Neuronal stem cell (in vitro differentiated cells): ENCODE measurements at regions not wholly inside any gene's neighbourhood (a gene's known extent, or its start where the extent isn't known, plus 50 kb on each side); places are given as distances from the start of the nearest gene placed in this dataset.
A peak's percentile ranks its signal among the peaks of the same experiment; 100 is the strongest.

Source experiments
- DNase-seq: peaks from one replicate; pipeline ENCODE4 v3.0.0-alpha.2; 2013; ENCODE audit warnings: low spot score
- H2AFZ ChIP-seq: one replicate; pipeline ENCODE4 v1.6.1; 2013; ENCODE audit warnings: mild to moderate bottlenecking, low read length, inconsistent platforms
- H2AK5ac ChIP-seq: 2 replicates; pipeline ENCODE4 v1.6.1; 2013; ENCODE audit warnings: low read depth, mild to moderate bottlenecking, inconsistent platforms, low read length, moderate library complexity, mixed read lengths
- H2BK120ac ChIP-seq: 2 replicates; pipeline ENCODE4 v1.6.1; 2013; ENCODE audit warnings: low read depth, mild to moderate bottlenecking, inconsistent platforms, low read length, moderate library complexity, mixed read lengths
- H2BK12ac ChIP-seq: one replicate; pipeline ENCODE4 v1.6.1; 2013; ENCODE audit warnings: low read length, inconsistent platforms
- H2BK15ac ChIP-seq: 2 replicates; pipeline ENCODE4 v1.6.1; 2013; ENCODE audit warnings: mild to moderate bottlenecking, low read length, inconsistent platforms, mixed read lengths
- H2BK5ac ChIP-seq: one replicate; pipeline ENCODE4 v1.6.1; 2013; ENCODE audit warnings: inconsistent platforms, mild to moderate bottlenecking, low read length, moderate library complexity
- H3K14ac ChIP-seq: one replicate; pipeline ENCODE4 v1.6.1; 2013; ENCODE audit warnings: low read length, inconsistent platforms
- H3K18ac ChIP-seq: 2 replicates; pipeline ENCODE4 v1.6.1; 2013; ENCODE audit warnings: low read length, inconsistent platforms
- H3K23ac ChIP-seq: 2 replicates; pipeline ENCODE4 v1.6.1; 2013; ENCODE audit warnings: low read depth, mild to moderate bottlenecking, mixed read lengths, low read length, inconsistent platforms; ENCODE audit not compliant: poor library complexity
- H3K27ac ChIP-seq: replicated peaks from 3 replicates; pipeline ENCODE4 v1.5.1; 2013; ENCODE audit warnings: low read length, inconsistent platforms
- H3K27me3 ChIP-seq, 3 experiments: 2 replicates each; pipeline ENCODE4 v1.6.1; 2013; ENCODE audit warnings: low read length in 3 of 3, mild to moderate bottlenecking in 2 of 3, inconsistent platforms in 1 of 3, low read depth in 1 of 3, mixed read lengths in 1 of 3, moderate library complexity in 1 of 3; ENCODE audit not compliant: control insufficient read depth in 3 of 3, insufficient read depth in 3 of 3
- H3K36me3 ChIP-seq, 2 donors: replicated peaks in 1 of 2; 2 replicates each; pipeline ENCODE4 v1.6.1; 2013; ENCODE audit warnings: low read length in 2 of 2; ENCODE audit not compliant: control insufficient read depth in 2 of 2, insufficient read depth in 2 of 2
- H3K4ac ChIP-seq: 2 replicates; pipeline ENCODE4 v1.6.1; 2013; ENCODE audit warnings: inconsistent platforms, mild to moderate bottlenecking, low read length, moderate library complexity
- H3K4me1 ChIP-seq, 2 donors: 1 replicate in 1 of 2; 2 replicates in 1 of 2; pipeline ENCODE4 v1.6.1; 2013; ENCODE audit warnings: low read length in 2 of 2, low read depth in 1 of 2; ENCODE audit not compliant: control insufficient read depth in 2 of 2, insufficient read depth in 1 of 2
- H3K4me2 ChIP-seq: one replicate; pipeline ENCODE4 v1.6.1; 2013; ENCODE audit warnings: mild to moderate bottlenecking, low read length, inconsistent platforms; ENCODE audit not compliant: insufficient read depth, poor library complexity, severe bottlenecking
- H3K4me3 ChIP-seq, 2 donors: 2 replicates each; pipeline ENCODE4 v1.5.1; 2013; ENCODE audit warnings: low read length in 2 of 2, mild to moderate bottlenecking in 2 of 2, inconsistent platforms in 1 of 2, moderate library complexity in 1 of 2
- H3K79me1 ChIP-seq: one replicate; pipeline ENCODE4 v1.6.1; 2013; ENCODE audit warnings: low read depth, mild to moderate bottlenecking, inconsistent platforms, low read length, moderate library complexity
- H3K9ac ChIP-seq: one replicate; pipeline ENCODE4 v1.6.1; 2013; ENCODE audit warnings: mild to moderate bottlenecking, low read depth, low read length, inconsistent platforms; ENCODE audit not compliant: poor library complexity
- H3K9me3 ChIP-seq, 2 donors: replicated peaks in 1 of 2; 2 replicates each; pipeline versions ENCODE3 to v1.6.1; 2013; ENCODE audit warnings: low read length in 2 of 2, mild to moderate bottlenecking in 2 of 2, inconsistent platforms in 1 of 2, low read depth in 1 of 2, mixed read lengths in 1 of 2, moderate library complexity in 1 of 2; ENCODE audit not compliant: control insufficient read depth in 2 of 2, insufficient read depth in 1 of 2
- H4K8ac ChIP-seq: one replicate; pipeline ENCODE4 v1.6.1; 2013; ENCODE audit warnings: low read depth, mild to moderate bottlenecking, inconsistent platforms, low read length, moderate library complexity
- H4K91ac ChIP-seq: one replicate; pipeline ENCODE4 v1.6.1; 2013; ENCODE audit warnings: low read length, low read depth, mild to moderate bottlenecking, inconsistent platforms; ENCODE audit not compliant: poor library complexity
- WGBS, 2 donors: extraction: QIAGEN DNeasy Blood & Tissue Kit; methylation state at CpG; one replicate each; pipeline ENCODE4 v1.1.7; 2013; ENCODE audit warnings: missing lambda C conversion rate in 2 of 2, mixed read lengths in 1 of 2; ENCODE audit not compliant: insufficient read length in 2 of 2, insufficient replicate concordance in 1 of 2; ENCODE audit errors: extremely low coverage in 2 of 2; 5-methylcytosine and 5-hydroxymethylcytosine counted together

DNA sequence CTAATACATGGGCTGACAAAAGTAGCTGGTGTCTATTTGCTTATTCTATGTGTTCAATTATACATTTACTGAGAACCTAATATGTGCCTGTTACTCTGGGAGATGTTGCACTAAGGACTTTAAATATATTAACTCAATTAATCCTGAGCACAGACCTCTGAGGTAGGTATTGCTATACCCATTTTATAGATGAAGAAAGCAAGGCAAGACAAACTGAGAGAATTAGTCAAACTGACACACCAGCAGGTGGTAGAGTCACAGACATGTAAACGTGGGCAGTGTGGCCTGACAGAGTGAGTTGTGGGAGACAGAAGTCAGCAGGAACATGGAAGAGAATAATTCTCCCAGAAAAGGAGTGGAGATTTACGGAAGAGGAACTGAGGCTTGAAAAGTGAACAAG is 428.9 kb downstream of the LPIN1 start:
- no peak overlapping the region for H4K8ac ChIP-seq
- no peak overlapping the region for H3K27ac ChIP-seq
- no peak overlapping the region for H3K4me2 ChIP-seq
- peaks cover 3 to 15% of the 10 kb centered on the region in 2 donors for H3K4me1 ChIP-seq
- H3K27me3 ChIP-seq = no peaks in the 10 kb centered on the region
- H2BK15ac ChIP-seq = no peak overlapping the region
- peaks cover 0 to 4% of the 10 kb centered on the region in 2 donors for H3K9me3 ChIP-seq
- H3K14ac ChIP-seq = no peak overlapping the region
- no peak overlapping the region for H3K18ac ChIP-seq
- H3K4ac ChIP-seq = no peak overlapping the region
- H2BK120ac ChIP-seq = no peak overlapping the region
- DNase-seq = no peak
- no peaks in the 10 kb centered on the region for H3K36me3 ChIP-seq
- H3K79me1 ChIP-seq = no peaks in the 10 kb centered on the region
- H3K9ac ChIP-seq = no peak overlapping the region
- H2AFZ ChIP-seq = no peak overlapping the region
- no peak overlapping the region for H2AK5ac ChIP-seq
- H2BK12ac ChIP-seq = no peak overlapping the region
- no peak overlapping the region for H2BK5ac ChIP-seq
- H3K23ac ChIP-seq = no peak overlapping the region
- H4K91ac ChIP-seq = no peak overlapping the region
- no peak overlapping the region for H3K4me3 ChIP-seq
- no CpG with 5 or more reads among the region's 2 CpGs for WGBS, 2 donors

- Histone ChIP-seq H2AFZ (peak overlapping the region; percentile 66), H3K4ac (no peak overlapping the region), H3K4me2 (no peak overlapping the region), H4K8ac (no peak overlapping the region), H4K91ac (no peak overlapping the region), H3K36me3 (no peaks in the 10 kb centered on the region), H3K23ac (no peak overlapping the region), H2BK12ac (no peak overlapping the region), H3K9me3 (peaks cover 0 to 4% of the 10 kb centered on the region in 2 donors), H2BK5ac (no peak overlapping the region), H3K79me1 (no peaks in the 10 kb centered on the region), H3K9ac (no peak overlapping the region), H3K4me1 (peaks cover 3 to 13% of the 10 kb centered on the region in 2 donors), H3K14ac (no peak overlapping the region), H3K18ac (no peak overlapping the region), H2BK15ac (no peak overlapping the region), H3K4me3 (no peak overlapping the region), H2BK120ac (no peak overlapping the region), H3K27ac (no peak overlapping the region), H2AK5ac (no peak overlapping the region), H3K27me3 (no peaks in the 10 kb centered on the region)
- no peak for DNase-seq
- whole genome bisulfite sequencing, 2 donors = no CpG with 5 or more reads among the region's 9 CpGs
These were observed 430.4 kb downstream of the LPIN1 start for GRCh38 chr2:12176623-12177454.

DNA sequence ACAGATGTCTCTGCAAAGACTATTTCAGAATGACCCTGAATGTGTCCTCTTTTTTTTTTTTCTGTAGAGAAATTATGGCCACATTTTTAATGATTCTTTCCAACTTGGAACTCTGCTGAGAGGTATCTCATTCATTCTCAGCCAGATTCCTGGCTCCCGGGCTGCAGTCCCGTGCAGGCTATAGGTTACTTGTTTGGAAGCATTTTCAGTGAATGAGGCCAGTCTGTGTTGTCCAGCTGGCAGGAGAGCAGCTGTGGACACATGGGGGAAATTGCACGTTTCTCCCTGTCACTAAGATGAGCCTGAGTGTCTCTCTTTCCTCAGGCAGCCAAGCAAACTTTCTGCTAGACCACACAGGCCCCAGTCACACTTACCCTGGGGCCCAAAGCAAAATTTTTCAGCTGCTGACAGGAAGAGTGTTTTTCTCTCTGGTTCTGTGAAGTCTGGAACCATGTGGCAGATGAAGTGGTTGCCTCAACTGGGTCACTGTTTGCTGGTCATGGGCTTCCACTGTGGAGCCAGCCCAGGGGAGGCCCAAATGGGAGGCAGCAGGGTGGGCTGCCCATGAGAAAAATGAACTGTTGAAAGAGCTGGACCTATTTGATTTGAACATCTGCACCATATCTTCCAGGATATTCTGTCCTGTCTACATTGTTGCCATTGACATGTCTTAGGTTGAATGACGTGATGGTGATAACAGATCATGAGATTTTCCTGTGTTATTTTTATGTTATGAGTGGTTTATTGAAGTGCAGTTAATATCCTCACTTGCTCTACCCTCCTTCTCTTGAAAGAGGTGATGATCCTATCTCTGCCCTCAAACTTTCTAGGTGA is 431.2 kb downstream of the LPIN1 start:
- Histone ChIP-seq H3K36me3 (no peaks in the 10 kb centered on the region), H4K91ac (no peak overlapping the region), H3K79me1 (no peaks in the 10 kb centered on the region), H3K18ac (no peak overlapping the region), H2BK15ac (no peak overlapping the region), H3K27ac (no peak overlapping the region), H3K23ac (no peak overlapping the region), H4K8ac (no peak overlapping the region), H2BK120ac (no peak overlapping the region), H3K9me3 (peaks cover 0 to 4% of the 10 kb centered on the region in 2 donors), H2AFZ (peak overlapping the region; percentile 66), H3K27me3 (no peaks in the 10 kb centered on the region), H3K14ac (no peak overlapping the region), H2AK5ac (no peak overlapping the region), H2BK12ac (no peak overlapping the region), H3K4me3 (no peak overlapping the region), H3K4me1 (peaks cover 3 to 13% of the 10 kb centered on the region in 2 donors), H3K4me2 (no peak overlapping the region), H3K9ac (no peak overlapping the region), H3K4ac (no peak overlapping the region), H2BK5ac (no peak overlapping the region)
- no CpG with 5 or more reads among the region's 4 CpGs for WGBS, 2 donors
- no peak for DNase-seq
